ENCODE measurements at regions not wholly inside any gene's neighbourhood (a gene's known extent, or its start where the extent isn't known, plus 50 kb on each side); places are given as distances from the start of the nearest gene placed in this dataset.

GRCh38 chr5:97801461-97801860 is 618.4 kb upstream of the RIOK2 start:
- Mint-ChIP-seq H3K4me3 (ENCODE audit: unreplicated experiment) (no peak overlapping the region), H3K9me3 (ENCODE audit: unreplicated experiment) (no peaks in the 10 kb centered on the region), H3K36me3 (ENCODE audit: insufficient read depth, unreplicated experiment) (no peaks in the 10 kb centered on the region), H3K4me1 (ENCODE audit: low read depth, unreplicated experiment) (no peaks in the 10 kb centered on the region), H3K27me3 (ENCODE audit: insufficient read depth, unreplicated experiment) (peaks cover 3% of the 10 kb centered on the region), H3K27ac (ENCODE audit: unreplicated experiment) (no peak overlapping the region)
- no peaks in the 10 kb centered on the region for H3K9me3 ChIP-seq
- POLR2A ChIA-PET = no interaction called here
- CTCF ChIA-PET = no interaction called here
- H3K4me3 ChIP-seq (ENCODE audit: low read depth, low read length) = no peak overlapping the region
- DNase-seq = no peak
- no peaks in the 10 kb centered on the region for H3K36me3 ChIP-seq (ENCODE audit: control insufficient read depth, insufficient read depth, low read length)
- BruUV-seq (replicated peaks) = no TSS peak
- TF ChIP-seq CTCF (IDR thresholded peaks at IDR 0.05; ENCODE audit: insufficient read depth in 1 of 2, low read depth in 1 of 2, low read length in 1 of 2, severe bottlenecking in 1 of 2, unreplicated experiment in 1 of 2) = no peak
- H3K4me1 ChIP-seq = no peaks in the 10 kb centered on the region
- intact Hi-C loops (cut with micrococcal nuclease; ENCODE audit: unreplicated experiment) = no loop called here
- no peaks in the 10 kb centered on the region for H3K27me3 ChIP-seq (replicated peaks; ENCODE audit: control insufficient read depth, insufficient read depth, low read length)

GRCh38 chr5:97820138-97820537 is 637.1 kb upstream of the RIOK2 start:
- Mint-ChIP-seq H3K4me1 (ENCODE audit: low read depth, unreplicated experiment) (no peaks in the 10 kb centered on the region), H3K9me3 (ENCODE audit: unreplicated experiment) (no peaks in the 10 kb centered on the region), H3K4me3 (ENCODE audit: unreplicated experiment) (no peak overlapping the region), H3K36me3 (ENCODE audit: insufficient read depth, unreplicated experiment) (no peaks in the 10 kb centered on the region), H3K27ac (ENCODE audit: unreplicated experiment) (no peak overlapping the region), H3K27me3 (ENCODE audit: insufficient read depth, unreplicated experiment) (peaks cover 6% of the 10 kb centered on the region)
- Histone ChIP-seq H3K27me3 (replicated peaks; ENCODE audit: control insufficient read depth, insufficient read depth, low read length) (no peaks in the 10 kb centered on the region; the same call in 1 of the 2 replicates), H3K4me3 (ENCODE audit: low read depth, low read length) (no peak overlapping the region), H3K9me3 (no peaks in the 10 kb centered on the region), H3K36me3 (ENCODE audit: control insufficient read depth, insufficient read depth, low read length) (no peaks in the 10 kb centered on the region), H3K4me1 (no peaks in the 10 kb centered on the region)
- TF ChIP-seq CTCF (IDR thresholded peaks at IDR 0.05; ENCODE audit: insufficient read depth in 1 of 2, low read depth in 1 of 2, low read length in 1 of 2, severe bottlenecking in 1 of 2, unreplicated experiment in 1 of 2) = no peak
- no TSS peak for BruUV-seq (replicated peaks)
- POLR2A ChIA-PET = no interaction called here
- CTCF ChIA-PET = no interaction called here
- intact Hi-C loops (cut with micrococcal nuclease; ENCODE audit: unreplicated experiment) = no loop called here
- DNase-seq = no peak

GRCh38 chr5:97832645-97833296 is 649.7 kb upstream of the RIOK2 start:
- Mint-ChIP-seq H3K9me3 (ENCODE audit: unreplicated experiment) (no peaks in the 10 kb centered on the region), H3K27ac (ENCODE audit: unreplicated experiment) (no peak overlapping the region), H3K27me3 (ENCODE audit: insufficient read depth, unreplicated experiment) (no peaks in the 10 kb centered on the region), H3K36me3 (ENCODE audit: insufficient read depth, unreplicated experiment) (no peaks in the 10 kb centered on the region), H3K4me3 (ENCODE audit: unreplicated experiment) (no peak overlapping the region), H3K4me1 (ENCODE audit: low read depth, unreplicated experiment) (no peaks in the 10 kb centered on the region)
- intact Hi-C loops (cut with micrococcal nuclease; ENCODE audit: unreplicated experiment) = no loop called here
- no peak for DNase-seq
- no peak for TF ChIP-seq CTCF (IDR thresholded peaks at IDR 0.05; ENCODE audit: insufficient read depth in 1 of 2, low read depth in 1 of 2, low read length in 1 of 2, severe bottlenecking in 1 of 2, unreplicated experiment in 1 of 2)
- Histone ChIP-seq H3K4me3 (ENCODE audit: low read depth, low read length) (no peak overlapping the region), H3K9me3 (no peaks in the 10 kb centered on the region), H3K27me3 (replicated peaks; ENCODE audit: control insufficient read depth, insufficient read depth, low read length) (no peaks in the 10 kb centered on the region), H3K4me1 (no peaks in the 10 kb centered on the region), H3K36me3 (ENCODE audit: control insufficient read depth, insufficient read depth, low read length) (no peaks in the 10 kb centered on the region)
- ChIA-PET POLR2A (no interaction called here), CTCF (no interaction called here)
- BruUV-seq (replicated peaks) = no TSS peak
